GDM1 (cell line): ENCODE measurements at regions not wholly inside any gene's neighbourhood (a gene's known extent, or its start where the extent isn't known, plus 50 kb on each side); places are given as distances from the start of the nearest gene placed in this dataset.

ENCODE experiments used
- DNase-seq: peaks from one replicate; lab custom pipeline; 2025; lab: John Stamatoyannopoulos, UW

- no peak for DNase-seq
These were observed 188.6 kb downstream of the BMP2 start for GRCh38 chr20:6956056-6956455.

GRCh38 chr20:6956574-6956973, 189.1 kb downstream of the BMP2 start:
- DNase-seq = no peak

GRCh38 chr20:6959900-6960312, 192.4 kb downstream of the BMP2 start:
- no peak for DNase-seq

- DNase-seq = no peak
These were observed 199.2 kb downstream of the BMP2 start for GRCh38 chr20:6966721-6967120.

GRCh38 chr20:6974838-6975237, 207.4 kb downstream of the BMP2 start:
- no peak for DNase-seq

GRCh38 chr20:6975311-6975710, 207.8 kb downstream of the BMP2 start:
- no peak for DNase-seq

- DNase-seq = no peak
These were observed 208.8 kb downstream of the BMP2 start for GRCh38 chr20:6976106-6976900.

- DNase-seq = no peak
These were observed 212.1 kb downstream of the BMP2 start for GRCh38 chr20:6979621-6980020.

GRCh38 chr20:6993011-6993410, 225.5 kb downstream of the BMP2 start:
- DNase-seq = no peak

GRCh38 chr20:6993511-6993910, 226.0 kb downstream of the BMP2 start:
- DNase-seq = no peak

GRCh38 chr20:6994452-6994851, 227.0 kb downstream of the BMP2 start:
- DNase-seq = no peak

GRCh38 chr20:6998909-6999308, 231.4 kb downstream of the BMP2 start:
- DNase-seq = no peak

- no peak for DNase-seq
These were observed 231.9 kb downstream of the BMP2 start for GRCh38 chr20:6999381-6999780.

- DNase-seq = no peak
These were observed 236.1 kb downstream of the BMP2 start for GRCh38 chr20:7003598-7003997.

GRCh38 chr20:7004801-7005200, 237.3 kb downstream of the BMP2 start:
- no peak for DNase-seq

- DNase-seq = no peak
These were observed 243.0 kb downstream of the BMP2 start for GRCh38 chr20:7010527-7010926.

GRCh38 chr20:7015257-7015656, 247.8 kb downstream of the BMP2 start:
- DNase-seq = no peak

- no peak for DNase-seq
These were observed 255.1 kb downstream of the BMP2 start for GRCh38 chr20:7022597-7022996.

- no peak for DNase-seq
These were observed 258.1 kb downstream of the BMP2 start for GRCh38 chr20:7025635-7026034.

- DNase-seq = no peak
These were observed 261.5 kb downstream of the BMP2 start for GRCh38 chr20:7029019-7029418.

- no peak for DNase-seq
These were observed 263.7 kb downstream of the BMP2 start for GRCh38 chr20:7031222-7031621.

GRCh38 chr20:7038029-7038428, 270.5 kb downstream of the BMP2 start:
- DNase-seq = no peak

GRCh38 chr20:7057611-7058010, 290.1 kb downstream of the BMP2 start:
- DNase-seq = no peak

- no peak for DNase-seq
These were observed 311.3 kb downstream of the BMP2 start for GRCh38 chr20:7078804-7079203.
